ENCODE measurements at regions not wholly inside any gene's neighbourhood (a gene's known extent, or its start where the extent isn't known, plus 50 kb on each side); places are given as distances from the start of the nearest gene placed in this dataset.
"Not testable (repeated sequence)": the region's sequence is repeated elsewhere in the genome, so short reads cannot be mapped to it uniquely, and the experiment has no call there.

- no peak for DNase-seq
Measured at GRCh38 chr9:81321551-81321950, 367.8 kb downstream of the TLE1 start.

GRCh38 chr9:81320909-81321482 is 368.4 kb downstream of the TLE1 start:
- no peak for DNase-seq

- DNase-seq, result no peak
Measured at GRCh38 chr9:81318571-81318970, 370.8 kb downstream of the TLE1 start.

- no peak for DNase-seq
Measured at GRCh38 chr9:81317939-81318338, 371.4 kb downstream of the TLE1 start.

GRCh38 chr9:81317223-81317622 is 372.1 kb downstream of the TLE1 start:
- DNase-seq, result no peak

- no peak for DNase-seq
Measured at GRCh38 chr9:81314490-81314889, 374.9 kb downstream of the TLE1 start.

GRCh38 chr9:81313877-81314276 is 375.5 kb downstream of the TLE1 start:
- DNase-seq, result no peak

- DNase-seq, result no peak
Measured at GRCh38 chr9:81312346-81312745, 377.0 kb downstream of the TLE1 start.

GRCh38 chr9:81308404-81308803 is 380.9 kb downstream of the TLE1 start:
- DNase-seq, result no peak

GRCh38 chr9:81307791-81308190 is 381.6 kb downstream of the TLE1 start:
- DNase-seq, result not testable (repeated sequence)

GRCh38 chr9:81305561-81306182 is 383.7 kb downstream of the TLE1 start:
- no peak for DNase-seq

GRCh38 chr9:81303658-81304057 is 385.7 kb downstream of the TLE1 start:
- no peak for DNase-seq

GRCh38 chr9:81293651-81294050 is 395.7 kb downstream of the TLE1 start:
- no peak for DNase-seq

- DNase-seq, result no peak
Measured at GRCh38 chr9:81292056-81292805, 397.1 kb downstream of the TLE1 start.

- DNase-seq, result no peak
Measured at GRCh38 chr9:81289622-81290021, 399.7 kb downstream of the TLE1 start.

GRCh38 chr9:81268048-81268447 is 421.3 kb downstream of the TLE1 start:
- no peak for DNase-seq

- no peak for DNase-seq
Measured at GRCh38 chr9:81266674-81267073, 422.7 kb downstream of the TLE1 start.

GRCh38 chr9:81266086-81266485 is 423.3 kb downstream of the TLE1 start:
- DNase-seq, result no peak

- DNase-seq, result no peak
Measured at GRCh38 chr9:81264516-81264915, 424.8 kb downstream of the TLE1 start.

GRCh38 chr9:81259896-81260295 is 429.5 kb downstream of the TLE1 start:
- DNase-seq, result no peak

- no peak for DNase-seq
Measured at GRCh38 chr9:81256368-81256767, 433.0 kb downstream of the TLE1 start.

- DNase-seq, result no peak
Measured at GRCh38 chr9:81250606-81251005, 438.7 kb downstream of the TLE1 start.

- DNase-seq, result no peak
Measured at GRCh38 chr9:81250041-81250440, 439.3 kb downstream of the TLE1 start.

GRCh38 chr9:81245254-81245956 is 443.9 kb downstream of the TLE1 start:
- DNase-seq, result no peak
